Endodermal cell (in vitro differentiated cells): ENCODE measurements at regions not wholly inside any gene's neighbourhood (a gene's known extent, or its start where the extent isn't known, plus 50 kb on each side); places are given as distances from the start of the nearest gene placed in this dataset.

ENCODE experiments used
- DNase-seq: peaks from one replicate; pipeline ENCODE4 v3.0.0-alpha.2; 2017
- H3K27ac ChIP-seq: 2 replicates; pipeline ENCODE4 v1.5.1; 2013; ENCODE audit warnings: mild to moderate bottlenecking, low read depth, low read length, moderate library complexity
- H3K27me3 ChIP-seq: 2 replicates; pipeline ENCODE4 v1.6.1; 2013; ENCODE audit warnings: mild to moderate bottlenecking, low read length, moderate library complexity; ENCODE audit not compliant: insufficient read depth, control insufficient read depth, poor library complexity, severe bottlenecking
- H3K36me3 ChIP-seq: 2 replicates; pipeline ENCODE4 v1.7.0; 2013; ENCODE audit warnings: mild to moderate bottlenecking, low read length, moderate library complexity; ENCODE audit not compliant: control insufficient read depth, insufficient read depth
- H3K4me1 ChIP-seq: one replicate; pipeline ENCODE4 v1.7.0; 2013; ENCODE audit warnings: low read length; ENCODE audit not compliant: control insufficient read depth, insufficient read depth
- H3K4me3 ChIP-seq: 2 replicates; pipeline ENCODE4 v1.5.1; 2013; ENCODE audit warnings: mild to moderate bottlenecking, low read length, moderate library complexity
- H3K9ac ChIP-seq: 2 replicates; pipeline ENCODE4 v1.6.1; 2013; ENCODE audit warnings: mild to moderate bottlenecking, low read length, moderate library complexity; ENCODE audit not compliant: poor library complexity, severe bottlenecking; ENCODE audit errors: extremely low read depth
- H3K9me3 ChIP-seq: 2 replicates; pipeline ENCODE4 v1.6.1; 2013; ENCODE audit warnings: mild to moderate bottlenecking, low read length, moderate library complexity; ENCODE audit not compliant: control insufficient read depth
- H3K27ac Mint-ChIP-seq: 2 replicates; pipeline ENCODE4 v1.8.0; 2020; ENCODE audit warnings: mixed read lengths
- H3K27me3 Mint-ChIP-seq: 2 replicates; pipeline ENCODE4 v1.8.0; 2021; ENCODE audit warnings: mild to moderate bottlenecking, mixed read lengths; ENCODE audit not compliant: insufficient read depth
- H3K36me3 Mint-ChIP-seq: 2 replicates; pipeline ENCODE4 v1.8.0; 2020; ENCODE audit warnings: low read depth, mixed read lengths
- H3K4me1 Mint-ChIP-seq: 2 replicates; pipeline ENCODE4 v1.8.0; 2020; ENCODE audit warnings: mixed read lengths
- H3K4me3 Mint-ChIP-seq: 2 replicates; pipeline ENCODE4 v1.8.0; 2020; ENCODE audit warnings: mild to moderate bottlenecking, moderate library complexity, mixed read lengths
- H3K9me3 Mint-ChIP-seq: 2 replicates; pipeline ENCODE4 v1.8.0; 2020; ENCODE audit warnings: mild to moderate bottlenecking, mixed read lengths
- WGBS, 2 experiments: methylation state at CpG; one replicate each; pipeline versions ENCODE4 v1.1.5 to v1.1.7; 2013; ENCODE audit warnings: missing lambda C conversion rate in 2 of 2, mixed read lengths in 1 of 2; ENCODE audit not compliant: insufficient coverage in 1 of 2, insufficient read length in 1 of 2; 5-methylcytosine and 5-hydroxymethylcytosine counted together
- TF ChIP-seq, protein P1 (sequence below): fragments of 200-600 bp; sonication (generic); conservative IDR thresholded peaks from 2 replicates; pipeline ENCODE4 v1.5.0; 2021; ENCODE audit warnings: antibody characterized with exemption, mild to moderate bottlenecking

- peaks cover 7% of the 10 kb centered on the region for H3K27me3 Mint-ChIP-seq
- TF ChIP-seq, protein P1, sequence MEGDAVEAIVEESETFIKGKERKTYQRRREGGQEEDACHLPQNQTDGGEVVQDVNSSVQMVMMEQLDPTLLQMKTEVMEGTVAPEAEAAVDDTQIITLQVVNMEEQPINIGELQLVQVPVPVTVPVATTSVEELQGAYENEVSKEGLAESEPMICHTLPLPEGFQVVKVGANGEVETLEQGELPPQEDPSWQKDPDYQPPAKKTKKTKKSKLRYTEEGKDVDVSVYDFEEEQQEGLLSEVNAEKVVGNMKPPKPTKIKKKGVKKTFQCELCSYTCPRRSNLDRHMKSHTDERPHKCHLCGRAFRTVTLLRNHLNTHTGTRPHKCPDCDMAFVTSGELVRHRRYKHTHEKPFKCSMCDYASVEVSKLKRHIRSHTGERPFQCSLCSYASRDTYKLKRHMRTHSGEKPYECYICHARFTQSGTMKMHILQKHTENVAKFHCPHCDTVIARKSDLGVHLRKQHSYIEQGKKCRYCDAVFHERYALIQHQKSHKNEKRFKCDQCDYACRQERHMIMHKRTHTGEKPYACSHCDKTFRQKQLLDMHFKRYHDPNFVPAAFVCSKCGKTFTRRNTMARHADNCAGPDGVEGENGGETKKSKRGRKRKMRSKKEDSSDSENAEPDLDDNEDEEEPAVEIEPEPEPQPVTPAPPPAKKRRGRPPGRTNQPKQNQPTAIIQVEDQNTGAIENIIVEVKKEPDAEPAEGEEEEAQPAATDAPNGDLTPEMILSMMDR, result no peak
- H3K4me3 Mint-ChIP-seq, result no peak overlapping the region
- Histone ChIP-seq H3K27me3 (no peaks in the 10 kb centered on the region), H3K4me3 (no peak overlapping the region), H3K27ac (no peak overlapping the region), H3K4me1 (no peaks in the 10 kb centered on the region), H3K9me3 (no peaks in the 10 kb centered on the region), H3K36me3 (no peaks in the 10 kb centered on the region), H3K9ac (no peak overlapping the region)
- no peak overlapping the region for H3K27ac Mint-ChIP-seq
- DNase-seq, result peak; percentile 48
- H3K4me1 Mint-ChIP-seq, result peaks cover 2% of the 10 kb centered on the region
- no peaks in the 10 kb centered on the region for H3K9me3 Mint-ChIP-seq
- no peaks in the 10 kb centered on the region for H3K36me3 Mint-ChIP-seq
- WGBS, 2 experiments, result 86 to 90% methylated on average over 11 to 14 of the region's 15 CpGs
Measured at GRCh38 chr17:37848690-37849616, 75.3 kb upstream of the TBC1D3K start.

DNA sequence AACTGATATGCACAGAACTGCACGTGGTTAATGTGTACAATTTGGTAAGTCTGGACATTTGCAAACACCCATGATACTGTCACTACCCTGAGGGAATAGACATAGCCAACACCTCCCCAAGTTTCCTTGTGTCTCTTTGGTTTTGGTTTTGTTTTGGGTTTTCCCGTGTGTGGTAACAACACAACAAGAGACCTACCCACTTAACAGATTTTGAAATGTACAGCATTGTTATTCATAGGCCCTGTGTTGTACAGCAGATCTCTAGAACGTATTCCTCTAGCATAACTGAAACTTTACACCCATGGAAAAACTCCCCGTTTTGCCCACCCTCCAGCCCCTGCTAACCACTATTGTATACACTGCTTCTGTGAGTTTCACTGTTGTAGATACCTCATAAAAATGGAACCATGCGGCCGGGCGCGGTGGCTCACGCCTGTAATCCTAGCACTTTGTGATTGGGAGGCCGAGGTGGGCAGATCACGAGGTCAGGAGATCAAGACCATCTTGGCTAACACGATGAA lies 76.3 kb upstream of the TBC1D3K start:
- H3K4me3 ChIP-seq, result no peak overlapping the region
- WGBS, 2 experiments, result 91 to 92% methylated on average over 4 to 12 of the region's 12 CpGs
- H3K27ac Mint-ChIP-seq, result no peak overlapping the region

GRCh38 chr17:37847102-37847501 lies 77.1 kb upstream of the TBC1D3K start:
- H3K9me3 Mint-ChIP-seq, result no peaks in the 10 kb centered on the region
- Histone ChIP-seq H3K4me3 (no peak overlapping the region), H3K9me3 (no peaks in the 10 kb centered on the region), H3K4me1 (no peaks in the 10 kb centered on the region), H3K9ac (no peak overlapping the region), H3K27me3 (peaks cover 2% of the 10 kb centered on the region), H3K27ac (no peak overlapping the region), H3K36me3 (no peaks in the 10 kb centered on the region)
- no peak overlapping the region for H3K27ac Mint-ChIP-seq
- WGBS, 2 experiments, result 91 to 92% methylated on average over 6 to 7 of the region's 7 CpGs
- TF ChIP-seq, protein P1, result no peak
- peaks cover 2% of the 10 kb centered on the region for H3K4me1 Mint-ChIP-seq
- no peak for DNase-seq
- peaks cover 7% of the 10 kb centered on the region for H3K27me3 Mint-ChIP-seq
- H3K36me3 Mint-ChIP-seq, result no peaks in the 10 kb centered on the region
- no peak overlapping the region for H3K4me3 Mint-ChIP-seq

More for the DNA sequence above, 76.3 kb upstream of the TBC1D3K start:
- peaks cover 2% of the 10 kb centered on the region for H3K4me1 Mint-ChIP-seq
- H3K4me3 Mint-ChIP-seq, result no peak overlapping the region
- H3K27me3 Mint-ChIP-seq, result peaks cover 7% of the 10 kb centered on the region
- H3K36me3 Mint-ChIP-seq, result no peaks in the 10 kb centered on the region
- Histone ChIP-seq H3K27me3 (no peaks in the 10 kb centered on the region), H3K36me3 (no peaks in the 10 kb centered on the region), H3K9ac (no peak overlapping the region), H3K27ac (no peak overlapping the region), H3K4me1 (no peaks in the 10 kb centered on the region), H3K9me3 (no peaks in the 10 kb centered on the region)
- no peaks in the 10 kb centered on the region for H3K9me3 Mint-ChIP-seq
- no peak for DNase-seq
- TF ChIP-seq, protein P1, result no peak
